NCI-H2081 treated with DMSO at 0.1 percent for 48 hours (cell line): ENCODE measurements at regions not wholly inside any gene's neighbourhood (a gene's known extent, or its start where the extent isn't known, plus 50 kb on each side); places are given as distances from the start of the nearest gene placed in this dataset.

Source experiments
- DNase-seq: peaks from one replicate; lab custom pipeline; 2025; lab: John Stamatoyannopoulos, UW

GRCh38 chr5:158644301-158644700 is 455.4 kb downstream of the EBF1 start:
- DNase-seq: no peak

GRCh38 chr5:158643840-158644239 is 455.9 kb downstream of the EBF1 start:
- no peak for DNase-seq

GRCh38 chr5:158642879-158643278 is 456.8 kb downstream of the EBF1 start:
- no peak for DNase-seq

GRCh38 chr5:158641016-158641415 is 458.7 kb downstream of the EBF1 start:
- DNase-seq: no peak

GRCh38 chr5:158640593-158640980 is 459.1 kb downstream of the EBF1 start:
- no peak for DNase-seq

GRCh38 chr5:158639881-158640592 is 459.7 kb downstream of the EBF1 start:
- DNase-seq: no peak

GRCh38 chr5:158638396-158638795 is 461.3 kb downstream of the EBF1 start:
- no peak for DNase-seq

- DNase-seq: no peak
Measured at GRCh38 chr5:158637039-158637438, 462.7 kb downstream of the EBF1 start.

- DNase-seq: no peak
Measured at GRCh38 chr5:158635565-158635964, 464.2 kb downstream of the EBF1 start.

- no peak for DNase-seq
Measured at GRCh38 chr5:158634714-158635113, 465.0 kb downstream of the EBF1 start.

GRCh38 chr5:158629591-158630312 is 470.0 kb downstream of the EBF1 start:
- DNase-seq: no peak

- DNase-seq: no peak
Measured at GRCh38 chr5:158626718-158627117, 473.0 kb downstream of the EBF1 start.

GRCh38 chr5:158623971-158624370 is 475.7 kb downstream of the EBF1 start:
- DNase-seq: no peak

GRCh38 chr5:158621391-158621790 is 478.3 kb downstream of the EBF1 start:
- DNase-seq: no peak

- no peak for DNase-seq
Measured at GRCh38 chr5:158619083-158619788, 480.5 kb downstream of the EBF1 start.

GRCh38 chr5:158618256-158618655 is 481.5 kb downstream of the EBF1 start:
- DNase-seq: no peak

GRCh38 chr5:158616707-158617106 is 483.0 kb downstream of the EBF1 start:
- no peak for DNase-seq

GRCh38 chr5:158614951-158615350 is 484.8 kb downstream of the EBF1 start:
- DNase-seq: no peak

GRCh38 chr5:158611581-158611980 is 488.1 kb downstream of the EBF1 start:
- DNase-seq: no peak

GRCh38 chr5:158610051-158610415 is 489.7 kb downstream of the EBF1 start:
- no peak for DNase-seq

GRCh38 chr5:158609333-158610050 is 490.2 kb downstream of the EBF1 start:
- no peak for DNase-seq

- no peak for DNase-seq
Measured at GRCh38 chr5:158607088-158607487, 492.6 kb downstream of the EBF1 start.
